Hepatocyte (in vitro differentiated cells): ENCODE measurements at regions not wholly inside any gene's neighbourhood (a gene's known extent, or its start where the extent isn't known, plus 50 kb on each side); places are given as distances from the start of the nearest gene placed in this dataset.

Experiments used
- EZH2 ChIP-seq: fragments of 200-600 bp; sonication (generic); IDR thresholded peaks from 2 replicates; pipeline ENCODE4 v1.6.1; 2016; ENCODE audit warnings: antibody characterized with exemption, mild to moderate bottlenecking, borderline replicate concordance
- EZH2phosphoT487 ChIP-seq: fragments of 200-600 bp; sonication (generic); IDR thresholded peaks from one replicate; pipeline ENCODE4 v1.6.1; 2018; ENCODE audit warnings: antibody characterized with exemption, mild to moderate bottlenecking, low read depth, moderate library complexity; ENCODE audit not compliant: unreplicated experiment, severe bottlenecking
- TF ChIP-seq, protein P1 (sequence below): fragments of 200-600 bp; sonication (generic); IDR thresholded peaks from 2 replicates; pipeline ENCODE4 v1.5.1; 2016; ENCODE audit warnings: antibody characterized with exemption, mild to moderate bottlenecking; ENCODE audit not compliant: poor library complexity

DNA sequence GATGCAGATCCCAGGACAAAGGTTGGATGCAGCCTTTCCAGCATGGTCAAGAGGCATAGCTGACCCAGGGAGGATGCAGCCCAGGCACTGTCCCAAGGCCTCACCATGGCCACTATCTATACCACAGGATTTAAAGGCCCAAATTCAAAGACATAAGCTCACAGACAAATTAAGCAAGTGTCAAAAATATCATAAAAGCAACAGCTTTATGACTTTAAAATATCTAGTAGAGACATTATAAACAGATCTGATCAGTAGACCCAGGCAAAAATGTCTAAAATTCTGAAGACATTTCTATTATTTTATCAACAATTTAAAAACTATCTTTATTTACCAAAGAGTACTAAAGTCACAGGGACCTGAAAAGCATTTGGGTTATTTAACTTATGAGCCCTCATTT, 373.5 kb downstream of the CDC5L start:
- TF ChIP-seq EZH2 (no peak), EZH2phosphoT487 (no peak)
- TF ChIP-seq, protein P1, sequence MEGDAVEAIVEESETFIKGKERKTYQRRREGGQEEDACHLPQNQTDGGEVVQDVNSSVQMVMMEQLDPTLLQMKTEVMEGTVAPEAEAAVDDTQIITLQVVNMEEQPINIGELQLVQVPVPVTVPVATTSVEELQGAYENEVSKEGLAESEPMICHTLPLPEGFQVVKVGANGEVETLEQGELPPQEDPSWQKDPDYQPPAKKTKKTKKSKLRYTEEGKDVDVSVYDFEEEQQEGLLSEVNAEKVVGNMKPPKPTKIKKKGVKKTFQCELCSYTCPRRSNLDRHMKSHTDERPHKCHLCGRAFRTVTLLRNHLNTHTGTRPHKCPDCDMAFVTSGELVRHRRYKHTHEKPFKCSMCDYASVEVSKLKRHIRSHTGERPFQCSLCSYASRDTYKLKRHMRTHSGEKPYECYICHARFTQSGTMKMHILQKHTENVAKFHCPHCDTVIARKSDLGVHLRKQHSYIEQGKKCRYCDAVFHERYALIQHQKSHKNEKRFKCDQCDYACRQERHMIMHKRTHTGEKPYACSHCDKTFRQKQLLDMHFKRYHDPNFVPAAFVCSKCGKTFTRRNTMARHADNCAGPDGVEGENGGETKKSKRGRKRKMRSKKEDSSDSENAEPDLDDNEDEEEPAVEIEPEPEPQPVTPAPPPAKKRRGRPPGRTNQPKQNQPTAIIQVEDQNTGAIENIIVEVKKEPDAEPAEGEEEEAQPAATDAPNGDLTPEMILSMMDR, result no peak
